H1 (cell line): ENCODE measurements at regions not wholly inside any gene's neighbourhood (a gene's known extent, or its start where the extent isn't known, plus 50 kb on each side); places are given as distances from the start of the nearest gene placed in this dataset.

Source experiments
- CREB1 ChIP-seq: IDR thresholded peaks from 2 replicates; pipeline ENCODE4 v1.6.1; 2012; ENCODE audit warnings: inconsistent platforms
- POLR2A ChIP-seq, 2 experiments: IDR thresholded peaks; 1 replicate in 1 of 2; 2 replicates in 1 of 2; pipeline ENCODE4 v1.6.1; 2011; ENCODE audit warnings: low read depth in 2 of 2, low read length in 2 of 2, mild to moderate bottlenecking in 2 of 2; ENCODE audit errors: control extremely low read depth in 1 of 2

DNA sequence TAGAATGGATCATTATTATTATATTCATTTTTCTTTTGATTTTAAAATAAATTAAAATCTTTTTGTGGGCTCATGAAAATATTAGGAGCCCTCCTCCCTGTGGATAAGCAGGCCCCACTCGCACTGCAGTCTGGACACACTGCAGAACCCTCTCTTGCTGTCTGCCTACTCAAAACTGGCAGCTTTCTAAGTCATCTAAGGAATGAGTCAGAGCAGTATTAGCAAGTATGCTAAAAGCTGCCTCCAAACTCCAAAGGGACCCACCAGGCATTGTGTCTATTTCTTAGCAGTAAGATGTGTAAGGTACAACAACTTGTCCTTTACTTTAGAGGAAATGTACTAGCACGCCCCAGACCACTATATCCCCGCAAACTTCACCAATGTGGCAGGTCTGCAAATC, 108.8 kb downstream of the SYF2 start:
- TF ChIP-seq POLR2A (IDR thresholded peaks at IDR 0.05; ENCODE audit: control extremely low read depth in 1 of 2, low read depth in 2 of 2, low read length in 2 of 2) (no peak), CREB1 (no peak)
